Activated naive CD4-positive, alpha-beta T cell treated with anti-CD3 and anti-CD28 coated beads for 36 hours (primary cell): ENCODE measurements at regions not wholly inside any gene's neighbourhood (a gene's known extent, or its start where the extent isn't known, plus 50 kb on each side); places are given as distances from the start of the nearest gene placed in this dataset.
"Not testable (repeated sequence)": the region's sequence is repeated elsewhere in the genome, so short reads cannot be mapped to it uniquely, and the experiment has no call there.

ENCODE experiments used
- CTCF ChIA-PET: fragments of 350-600 bp; sonication (Branson Sonifier 250); formaldehyde crosslinking; loops from one replicate; lab custom pipeline; 2021; ENCODE audit warnings: antibody characterized with exemption; lab: Charles Lee
- DNase-seq: peaks from one replicate; pipeline ENCODE4 v3.0.0-alpha.2; 2020
- H3K27ac Mint-ChIP-seq: one replicate; pipeline ENCODE4 v1.8.0; 2021; ENCODE audit warnings: mild to moderate bottlenecking, mixed read lengths
- H3K27me3 Mint-ChIP-seq: one replicate; pipeline ENCODE4 v1.8.0; 2021; ENCODE audit warnings: low read depth, mixed read lengths
- H3K36me3 Mint-ChIP-seq: one replicate; pipeline ENCODE4 v1.8.0; 2021; ENCODE audit warnings: low read depth, mixed read lengths
- H3K4me1 Mint-ChIP-seq: one replicate; pipeline ENCODE4 v1.8.0; 2021; ENCODE audit warnings: low read depth, mixed read lengths
- H3K4me3 Mint-ChIP-seq: one replicate; pipeline ENCODE4 v1.8.0; 2021; ENCODE audit warnings: mild to moderate bottlenecking, moderate library complexity, mixed read lengths
- H3K9me3 Mint-ChIP-seq: one replicate; pipeline ENCODE4 v1.8.0; 2021; ENCODE audit warnings: mixed read lengths
- intact Hi-C: fragments of 100-400 bp; cut with micrococcal nuclease; formaldehyde crosslinking; loops from one replicate; pipeline ENCODE4 v1.15.1; 2023

- H3K27ac Mint-ChIP-seq: no peak overlapping the region
- H3K9me3 Mint-ChIP-seq: peaks cover 2% of the 10 kb centered on the region
- H3K4me1 Mint-ChIP-seq: no peaks in the 10 kb centered on the region
- CTCF ChIA-PET: no interaction called here
- intact Hi-C loops: no loop called here
- no peaks in the 10 kb centered on the region for H3K27me3 Mint-ChIP-seq
- no peak overlapping the region for H3K4me3 Mint-ChIP-seq
- H3K36me3 Mint-ChIP-seq: no peaks in the 10 kb centered on the region
- DNase-seq: no peak
Observed at GRCh38 chr6:86793649-86794048, 143.7 kb upstream of the HTR1E start.

- CTCF ChIA-PET: no interaction called here
- H3K27me3 Mint-ChIP-seq: no peaks in the 10 kb centered on the region
- intact Hi-C loops: no loop called here
Observed at GRCh38 chr6:86791476-86791875, 145.9 kb upstream of the HTR1E start.

GRCh38 chr6:86789779-86790411 is 147.4 kb upstream of the HTR1E start:
- no peak overlapping the region for H3K4me3 Mint-ChIP-seq
- H3K4me1 Mint-ChIP-seq: no peaks in the 10 kb centered on the region
- H3K27ac Mint-ChIP-seq: no peak overlapping the region
- DNase-seq: no peak
- H3K27me3 Mint-ChIP-seq: no peaks in the 10 kb centered on the region
- H3K36me3 Mint-ChIP-seq: no peaks in the 10 kb centered on the region
- no peaks in the 10 kb centered on the region for H3K9me3 Mint-ChIP-seq
- intact Hi-C loops: no loop called here
- CTCF ChIA-PET: no interaction called here

More at GRCh38 chr6:86791476-86791875, 145.9 kb upstream of the HTR1E start:
- Mint-ChIP-seq H3K9me3 (no peaks in the 10 kb centered on the region), H3K36me3 (no peaks in the 10 kb centered on the region), H3K4me1 (no peaks in the 10 kb centered on the region), H3K27ac (no peak overlapping the region), H3K4me3 (no peak overlapping the region)
- no peak for DNase-seq

GRCh38 chr6:86782328-86782727 is 155.0 kb upstream of the HTR1E start:
- Mint-ChIP-seq H3K36me3 (no peaks in the 10 kb centered on the region), H3K9me3 (no peaks in the 10 kb centered on the region), H3K4me1 (no peaks in the 10 kb centered on the region), H3K4me3 (no peak overlapping the region), H3K27ac (no peak overlapping the region), H3K27me3 (no peaks in the 10 kb centered on the region)
- intact Hi-C loops: no loop called here
- no peak for DNase-seq
- CTCF ChIA-PET: no interaction called here

GRCh38 chr6:86780923-86781322 is 156.4 kb upstream of the HTR1E start:
- intact Hi-C loops: no loop called here
- no peak overlapping the region for H3K27ac Mint-ChIP-seq
- H3K27me3 Mint-ChIP-seq: no peaks in the 10 kb centered on the region
- CTCF ChIA-PET: no interaction called here
- no peak overlapping the region for H3K4me3 Mint-ChIP-seq
- DNase-seq: no peak
- H3K36me3 Mint-ChIP-seq: no peaks in the 10 kb centered on the region
- no peaks in the 10 kb centered on the region for H3K4me1 Mint-ChIP-seq
- no peaks in the 10 kb centered on the region for H3K9me3 Mint-ChIP-seq

- no peaks in the 10 kb centered on the region for H3K36me3 Mint-ChIP-seq
- CTCF ChIA-PET: no interaction called here
- H3K9me3 Mint-ChIP-seq: peaks cover 1% of the 10 kb centered on the region
- no peak for DNase-seq
- no peak overlapping the region for H3K27ac Mint-ChIP-seq
- no peaks in the 10 kb centered on the region for H3K4me1 Mint-ChIP-seq
- intact Hi-C loops: no loop called here
- H3K4me3 Mint-ChIP-seq: no peak overlapping the region
- H3K27me3 Mint-ChIP-seq: no peaks in the 10 kb centered on the region
Observed at GRCh38 chr6:86775893-86776292, 161.4 kb upstream of the HTR1E start.

GRCh38 chr6:86765211-86765610 is 172.1 kb upstream of the HTR1E start:
- no peak for DNase-seq
- no peak overlapping the region for H3K4me3 Mint-ChIP-seq
- H3K4me1 Mint-ChIP-seq: no peaks in the 10 kb centered on the region
- CTCF ChIA-PET: interaction anchor here (0.5 to 0.7 kb wide), 2 partner anchors 130 to 153 kb away, joined by 3 read pairs; no protein-coding TSS in a partner anchor
- intact Hi-C loops: no loop called here
- peaks cover 7% of the 10 kb centered on the region for H3K9me3 Mint-ChIP-seq
- H3K27ac Mint-ChIP-seq: no peak overlapping the region
- no peaks in the 10 kb centered on the region for H3K36me3 Mint-ChIP-seq
- H3K27me3 Mint-ChIP-seq: no peaks in the 10 kb centered on the region

- peaks cover 15% of the 10 kb centered on the region for H3K9me3 Mint-ChIP-seq
- H3K4me3 Mint-ChIP-seq, H3K4me1 Mint-ChIP-seq, intact Hi-C loops, H3K27ac Mint-ChIP-seq, H3K27me3 Mint-ChIP-seq, DNase-seq, H3K36me3 Mint-ChIP-seq, CTCF ChIA-PET: not testable (repeated sequence)
Observed at GRCh38 chr6:86759953-86760352, 177.4 kb upstream of the HTR1E start.

GRCh38 chr6:86756640-86757229 is 180.6 kb upstream of the HTR1E start:
- Mint-ChIP-seq H3K4me3 (no peak overlapping the region), H3K27me3 (no peaks in the 10 kb centered on the region)
- CTCF ChIA-PET: no interaction called here

GRCh38 chr6:86744048-86744447 is 193.3 kb upstream of the HTR1E start:
- H3K27ac Mint-ChIP-seq: no peak overlapping the region
- H3K4me1 Mint-ChIP-seq: no peaks in the 10 kb centered on the region
- no peak for DNase-seq
- no peak overlapping the region for H3K4me3 Mint-ChIP-seq
- intact Hi-C loops: no loop called here
- CTCF ChIA-PET: no interaction called here
- H3K9me3 Mint-ChIP-seq: peaks cover 3% of the 10 kb centered on the region
- no peaks in the 10 kb centered on the region for H3K27me3 Mint-ChIP-seq
- H3K36me3 Mint-ChIP-seq: no peaks in the 10 kb centered on the region

More at GRCh38 chr6:86756640-86757229, 180.6 kb upstream of the HTR1E start:
- intact Hi-C loops: no loop called here
- H3K9me3 Mint-ChIP-seq: peaks cover 15% of the 10 kb centered on the region
- no peak for DNase-seq
- no peaks in the 10 kb centered on the region for H3K36me3 Mint-ChIP-seq
- no peak overlapping the region for H3K27ac Mint-ChIP-seq
- H3K4me1 Mint-ChIP-seq: no peaks in the 10 kb centered on the region

- Mint-ChIP-seq H3K4me3 (no peak overlapping the region), H3K9me3 (peaks cover 11% of the 10 kb centered on the region), H3K36me3 (no peaks in the 10 kb centered on the region), H3K27ac (no peak overlapping the region), H3K27me3 (no peaks in the 10 kb centered on the region), H3K4me1 (no peaks in the 10 kb centered on the region)
- no peak for DNase-seq
- intact Hi-C loops: no loop called here
- CTCF ChIA-PET: no interaction called here
Observed at GRCh38 chr6:86738078-86738477, 199.2 kb upstream of the HTR1E start.

- CTCF ChIA-PET, H3K4me1 Mint-ChIP-seq, intact Hi-C loops, H3K4me3 Mint-ChIP-seq, H3K27me3 Mint-ChIP-seq, H3K9me3 Mint-ChIP-seq, H3K36me3 Mint-ChIP-seq, DNase-seq, H3K27ac Mint-ChIP-seq: not testable (repeated sequence)
Observed at GRCh38 chr6:86731631-86732030, 205.7 kb upstream of the HTR1E start.

GRCh38 chr6:86730772-86731171 is 206.6 kb upstream of the HTR1E start:
- CTCF ChIA-PET, intact Hi-C loops, H3K36me3 Mint-ChIP-seq, H3K4me1 Mint-ChIP-seq, DNase-seq, H3K4me3 Mint-ChIP-seq, H3K27me3 Mint-ChIP-seq, H3K27ac Mint-ChIP-seq: not testable (repeated sequence)
- H3K9me3 Mint-ChIP-seq: peaks cover 11% of the 10 kb centered on the region
